ENCODE measurements at regions not wholly inside any gene's neighbourhood (a gene's known extent, or its start where the extent isn't known, plus 50 kb on each side); places are given as distances from the start of the nearest gene placed in this dataset.

DNA sequence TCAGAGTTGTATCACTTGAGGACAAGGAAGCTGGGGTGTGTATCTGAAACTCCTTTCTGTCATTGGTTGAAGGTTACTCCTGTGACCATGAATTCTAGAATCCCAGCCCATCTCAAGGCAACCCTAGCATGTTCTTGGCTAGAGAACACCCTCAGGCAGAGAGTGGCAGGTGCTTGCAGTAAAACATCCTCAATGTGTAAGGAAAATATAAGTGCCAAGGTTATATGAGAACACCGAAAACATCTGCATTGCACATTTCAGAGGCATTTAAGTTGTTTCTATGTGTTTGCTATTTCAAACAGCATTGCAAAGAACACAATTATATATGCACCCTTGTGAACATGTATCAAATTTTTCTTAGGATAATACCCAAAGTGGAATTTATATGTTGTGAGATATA is 471.9 kb downstream of the USP25 start:
- Histone ChIP-seq H3K4me1 (no peaks in the 10 kb centered on the region), H3K36me3 (no peaks in the 10 kb centered on the region), H3K4me3 (ENCODE audit: low read depth, low read length) (no peak overlapping the region), H3K27me3 (no peaks in the 10 kb centered on the region), H3K9me3 (no peaks in the 10 kb centered on the region)
- TF ChIP-seq, protein P1, sequence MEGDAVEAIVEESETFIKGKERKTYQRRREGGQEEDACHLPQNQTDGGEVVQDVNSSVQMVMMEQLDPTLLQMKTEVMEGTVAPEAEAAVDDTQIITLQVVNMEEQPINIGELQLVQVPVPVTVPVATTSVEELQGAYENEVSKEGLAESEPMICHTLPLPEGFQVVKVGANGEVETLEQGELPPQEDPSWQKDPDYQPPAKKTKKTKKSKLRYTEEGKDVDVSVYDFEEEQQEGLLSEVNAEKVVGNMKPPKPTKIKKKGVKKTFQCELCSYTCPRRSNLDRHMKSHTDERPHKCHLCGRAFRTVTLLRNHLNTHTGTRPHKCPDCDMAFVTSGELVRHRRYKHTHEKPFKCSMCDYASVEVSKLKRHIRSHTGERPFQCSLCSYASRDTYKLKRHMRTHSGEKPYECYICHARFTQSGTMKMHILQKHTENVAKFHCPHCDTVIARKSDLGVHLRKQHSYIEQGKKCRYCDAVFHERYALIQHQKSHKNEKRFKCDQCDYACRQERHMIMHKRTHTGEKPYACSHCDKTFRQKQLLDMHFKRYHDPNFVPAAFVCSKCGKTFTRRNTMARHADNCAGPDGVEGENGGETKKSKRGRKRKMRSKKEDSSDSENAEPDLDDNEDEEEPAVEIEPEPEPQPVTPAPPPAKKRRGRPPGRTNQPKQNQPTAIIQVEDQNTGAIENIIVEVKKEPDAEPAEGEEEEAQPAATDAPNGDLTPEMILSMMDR (IDR thresholded peaks at IDR 0.05; ENCODE audit: low read depth, low read length): no peak
- no peak for DNase-seq

DNA sequence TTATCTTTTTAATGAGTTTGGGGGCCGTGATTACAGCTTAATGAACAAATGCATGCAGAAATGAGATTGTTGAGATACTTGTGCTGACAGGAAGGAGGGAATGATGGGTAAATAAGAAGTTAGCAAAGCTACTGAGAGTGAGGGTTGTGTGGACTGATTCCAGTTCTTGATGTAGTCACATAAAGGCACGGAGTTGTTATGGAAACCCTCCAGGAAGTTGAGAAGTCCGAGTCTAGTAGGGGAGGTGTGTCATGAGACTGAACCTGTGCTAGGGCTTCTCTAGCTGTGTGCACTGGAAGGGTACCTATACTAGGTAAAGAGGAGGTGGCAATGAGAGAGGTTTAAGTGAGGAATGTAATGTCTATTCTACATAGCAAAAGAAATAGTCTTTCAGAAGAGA is 475.7 kb downstream of the USP25 start:
- Histone ChIP-seq H3K27me3 (no peaks in the 10 kb centered on the region), H3K9me3 (no peaks in the 10 kb centered on the region), H3K4me1 (no peaks in the 10 kb centered on the region), H3K4me3 (ENCODE audit: low read depth, low read length) (no peak overlapping the region), H3K36me3 (no peaks in the 10 kb centered on the region)
- no peak for DNase-seq
- TF ChIP-seq, protein P1 (IDR thresholded peaks at IDR 0.05; ENCODE audit: low read depth, low read length): no peak

DNA sequence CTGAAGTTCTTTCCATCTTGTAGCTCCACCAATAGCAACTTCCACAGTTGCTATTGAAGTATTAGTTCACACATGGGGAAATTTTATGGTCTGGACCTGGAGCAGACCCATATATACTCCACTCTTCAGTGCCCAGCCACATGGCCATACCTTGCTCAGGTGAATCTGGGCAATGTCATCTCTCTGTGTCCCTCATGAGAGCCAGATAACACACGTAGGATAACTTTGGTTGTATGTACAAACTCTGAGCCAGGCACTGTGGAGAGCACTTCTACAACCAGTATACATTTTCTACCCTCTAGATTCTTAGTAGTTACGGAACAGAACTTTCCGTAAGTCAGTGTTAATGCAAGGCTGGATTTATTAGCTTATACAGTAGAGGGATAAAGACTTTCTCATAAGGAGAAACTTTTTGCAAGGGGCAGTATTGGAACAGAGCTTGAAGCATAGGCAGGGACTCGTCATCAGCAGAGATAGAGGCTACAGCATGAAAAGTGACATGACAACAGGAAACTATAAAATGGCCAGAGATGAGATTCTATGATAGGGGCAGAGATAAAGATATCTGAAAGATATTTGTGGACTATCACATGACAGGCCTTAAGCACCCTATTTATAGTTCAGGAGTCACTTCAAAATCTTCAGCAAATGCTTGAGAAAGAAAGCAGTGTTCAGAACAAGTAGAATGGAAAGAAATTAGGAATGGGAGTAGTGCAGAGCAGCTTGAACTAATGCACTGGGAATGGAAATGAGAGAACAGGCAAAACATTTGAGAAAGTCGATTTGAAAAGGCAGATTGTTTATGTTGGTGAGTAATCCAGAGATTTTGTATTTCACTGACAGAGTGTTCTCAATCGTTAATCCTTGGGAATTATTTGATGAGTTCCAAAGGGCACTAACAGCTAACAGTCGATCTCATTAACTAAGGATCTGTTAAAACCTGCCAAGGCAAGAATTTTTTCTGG is 481.8 kb downstream of the USP25 start:
- H3K4me1 ChIP-seq: no peaks in the 10 kb centered on the region
- TF ChIP-seq, protein P1 (IDR thresholded peaks at IDR 0.05; ENCODE audit: low read depth, low read length): no peak
- no peak overlapping the region for H3K4me3 ChIP-seq (ENCODE audit: low read depth, low read length)
- H3K27me3 ChIP-seq: no peaks in the 10 kb centered on the region
- H3K9me3 ChIP-seq: no peaks in the 10 kb centered on the region
- DNase-seq: no peak
- H3K36me3 ChIP-seq: no peaks in the 10 kb centered on the region

DNA sequence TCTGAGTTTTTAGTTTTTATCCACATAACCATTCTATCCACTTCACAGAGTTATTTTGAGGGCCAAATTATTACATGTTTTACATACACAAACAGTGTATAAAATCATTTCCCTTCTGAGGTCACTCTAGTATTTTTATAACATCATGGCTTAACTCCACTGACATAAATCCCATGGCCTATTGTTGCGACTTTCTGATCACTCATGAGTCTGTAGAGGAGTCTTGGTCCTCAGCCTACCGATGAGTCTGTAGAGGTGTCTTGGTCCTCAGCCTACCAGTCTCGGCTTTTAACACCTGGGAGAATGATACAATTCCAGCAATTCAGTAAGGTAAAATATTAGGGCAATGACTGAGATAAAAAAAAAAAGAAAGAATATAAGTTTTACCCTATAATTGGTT is 483.7 kb downstream of the USP25 start:
- DNase-seq: no peak
- TF ChIP-seq, protein P1 (IDR thresholded peaks at IDR 0.05; ENCODE audit: low read depth, low read length): no peak
- Histone ChIP-seq H3K9me3 (no peaks in the 10 kb centered on the region), H3K27me3 (no peaks in the 10 kb centered on the region), H3K36me3 (no peaks in the 10 kb centered on the region), H3K4me3 (ENCODE audit: low read depth, low read length) (no peak overlapping the region), H3K4me1 (no peaks in the 10 kb centered on the region)

DNA sequence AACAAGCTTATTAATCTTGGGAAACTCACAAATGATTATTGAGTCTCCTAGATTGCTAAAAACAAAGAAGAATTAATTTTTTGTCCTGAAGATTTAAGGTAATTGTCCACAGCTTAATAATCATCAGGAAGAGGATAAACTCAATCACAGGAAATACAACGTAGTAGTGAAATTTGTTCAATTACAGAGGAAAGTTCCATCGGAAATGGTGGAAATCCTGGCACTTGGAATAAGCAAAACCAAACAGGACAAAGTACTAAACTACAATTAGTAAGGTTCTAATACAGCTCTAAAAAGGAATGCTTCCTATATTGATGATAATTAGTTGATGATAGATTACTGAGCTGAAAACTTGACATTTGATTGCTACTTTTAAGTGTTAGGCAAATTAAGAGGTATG is 485.4 kb downstream of the USP25 start:
- no peak for DNase-seq
- H3K27me3 ChIP-seq: no peaks in the 10 kb centered on the region
- H3K36me3 ChIP-seq: no peaks in the 10 kb centered on the region
- TF ChIP-seq, protein P1 (IDR thresholded peaks at IDR 0.05; ENCODE audit: low read depth, low read length): no peak
- no peaks in the 10 kb centered on the region for H3K9me3 ChIP-seq
- no peak overlapping the region for H3K4me3 ChIP-seq (ENCODE audit: low read depth, low read length)
- H3K4me1 ChIP-seq: no peaks in the 10 kb centered on the region

DNA sequence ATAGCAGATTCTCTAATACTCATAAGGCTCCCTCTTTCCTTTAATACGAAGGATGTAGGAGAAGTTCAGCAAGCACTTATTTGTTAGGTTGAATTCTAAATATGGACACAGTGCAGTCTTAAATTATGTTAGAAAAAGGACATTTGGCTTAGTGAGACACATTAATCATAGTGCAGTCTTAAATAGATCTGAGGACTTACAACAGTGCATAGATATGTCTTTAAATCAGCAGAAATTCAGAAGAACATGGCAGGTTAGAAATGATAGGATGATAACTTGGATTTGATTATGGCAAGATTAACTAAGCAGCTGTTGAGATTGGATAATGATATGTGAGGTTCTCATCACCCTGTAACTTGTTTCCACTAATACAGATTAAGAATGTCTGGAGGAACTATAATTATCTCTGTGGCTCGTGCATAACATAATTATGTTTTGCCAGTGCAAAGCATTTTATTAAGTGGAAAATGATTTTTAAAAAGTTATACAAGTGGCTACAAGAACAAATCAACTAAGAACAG is 485.9 kb downstream of the USP25 start:
- Histone ChIP-seq H3K4me3 (ENCODE audit: low read depth, low read length) (no peak overlapping the region), H3K9me3 (no peaks in the 10 kb centered on the region), H3K36me3 (no peaks in the 10 kb centered on the region), H3K4me1 (no peaks in the 10 kb centered on the region), H3K27me3 (no peaks in the 10 kb centered on the region)
- no peak for DNase-seq
- TF ChIP-seq, protein P1 (IDR thresholded peaks at IDR 0.05; ENCODE audit: low read depth, low read length): no peak
